Left cardiac atrium (tissue), 4 donors: ENCODE measurements at regions not wholly inside any gene's neighbourhood (a gene's known extent, or its start where the extent isn't known, plus 50 kb on each side); places are given as distances from the start of the nearest gene placed in this dataset.
A peak's percentile ranks its signal among the peaks of the same experiment; 100 is the strongest.
"Not testable (repeated sequence)": the region's sequence is repeated elsewhere in the genome, so short reads cannot be mapped to it uniquely, and the experiment has no call there.

Experiments used
- ATAC-seq, 2 donors: fragments of 200-7000 bp; cut with Tn5 transposase; one replicate each; pipeline ENCODE4 v1.9.1; 2020; ENCODE audit warnings: mild to moderate bottlenecking in 2 of 2, moderate library complexity in 2 of 2
- DNase-seq: peaks from one replicate; pipeline ENCODE4 v3.0.0-alpha.2; 2020
- intact Hi-C, 2 donors: fragments of 100-400 bp; cut with DNase I; formaldehyde crosslinking; loops; one replicate each; pipeline versions ENCODE4 v1.14.1 to v1.15.1; 2022 to 2023
- donor health status: DM: no; HTN: yes; CAD: no.
- donor health status: DM: no; HTN: yes; CAD: no; lungs with severe emphysema.
- donor health status: DM: yes; HTN: yes; CAD: no.
- donor health status: Dilated cardiomyopathy.

GRCh38 chr7:68785036-68785435 is 813.2 kb upstream of the AUTS2 start:
- intact Hi-C loops = no loop called here
- ATAC-seq (no peak), DNase-seq (no peak)

GRCh38 chr7:68787566-68787965 is 810.7 kb upstream of the AUTS2 start:
- ATAC-seq = no peak
- DNase-seq = no peak
- intact Hi-C loops = no loop called here

GRCh38 chr7:68788529-68788928 is 809.7 kb upstream of the AUTS2 start:
- ATAC-seq, DNase-seq, intact Hi-C loops: not testable (repeated sequence)

GRCh38 chr7:68789597-68789996 is 808.7 kb upstream of the AUTS2 start:
- DNase-seq (no peak), ATAC-seq (no peak)
- intact Hi-C loops = no loop called here

- intact Hi-C loops = no loop called here
- ATAC-seq (no peak), DNase-seq (no peak)
These were observed 805.9 kb upstream of the AUTS2 start for GRCh38 chr7:68792351-68792750.

GRCh38 chr7:68793513-68793912 is 804.8 kb upstream of the AUTS2 start:
- ATAC-seq (no peak), DNase-seq (no peak)
- intact Hi-C loops = no loop called here

- no peak for ATAC-seq
- intact Hi-C loops = no loop called here
- no peak for DNase-seq
These were observed 798.0 kb upstream of the AUTS2 start for GRCh38 chr7:68800316-68800715.

- DNase-seq = no peak
- ATAC-seq = no peak
- intact Hi-C loops = no loop called here
These were observed 793.1 kb upstream of the AUTS2 start for GRCh38 chr7:68805159-68805558.

- DNase-seq (no peak), ATAC-seq (peak in 1 of 2 donors; percentile 50)
- intact Hi-C loops = no loop called here
These were observed 790.6 kb upstream of the AUTS2 start for GRCh38 chr7:68807666-68808065.

GRCh38 chr7:68813551-68814080 is 784.7 kb upstream of the AUTS2 start:
- intact Hi-C loops = no loop called here
- DNase-seq = no peak

GRCh38 chr7:68816491-68816890 is 781.8 kb upstream of the AUTS2 start:
- ATAC-seq (no peak), DNase-seq (no peak)
- intact Hi-C loops = no loop called here

More at GRCh38 chr7:68813551-68814080, 784.7 kb upstream of the AUTS2 start:
- ATAC-seq = no peak

- no peak for ATAC-seq
- intact Hi-C loops = no loop called here
- no peak for DNase-seq
These were observed 778.0 kb upstream of the AUTS2 start for GRCh38 chr7:68820321-68820720.

GRCh38 chr7:68821846-68822245 is 776.4 kb upstream of the AUTS2 start:
- no peak for DNase-seq
- intact Hi-C loops = no loop called here
- no peak for ATAC-seq

GRCh38 chr7:68823996-68824780 is 774.1 kb upstream of the AUTS2 start:
- ATAC-seq (no peak), DNase-seq (no peak)
- intact Hi-C loops = no loop called here

GRCh38 chr7:68828575-68828974 is 769.7 kb upstream of the AUTS2 start:
- DNase-seq = no peak
- intact Hi-C loops = no loop called here
- no peak for ATAC-seq

GRCh38 chr7:68833422-68833821 is 764.9 kb upstream of the AUTS2 start:
- intact Hi-C loops = no loop called here
- ATAC-seq (no peak), DNase-seq (no peak)

- intact Hi-C loops = no loop called here
- DNase-seq = no peak
- no peak for ATAC-seq
These were observed 759.3 kb upstream of the AUTS2 start for GRCh38 chr7:68839014-68839413.

GRCh38 chr7:68840991-68841390 is 757.3 kb upstream of the AUTS2 start:
- ATAC-seq = peak; percentile 47 to 83
- intact Hi-C loops = no loop called here
- DNase-seq = no peak

GRCh38 chr7:68843985-68844384 is 754.3 kb upstream of the AUTS2 start:
- intact Hi-C loops, ATAC-seq, DNase-seq: not testable (repeated sequence)

GRCh38 chr7:68846811-68847325 is 751.4 kb upstream of the AUTS2 start:
- intact Hi-C loops = no loop called here
- no peak for DNase-seq
- no peak for ATAC-seq

- no peak for ATAC-seq
- intact Hi-C loops = no loop called here
- no peak for DNase-seq
These were observed 745.0 kb upstream of the AUTS2 start for GRCh38 chr7:68853254-68853653.
